Spleen (tissue), 7 donors: ENCODE measurements at regions not wholly inside any gene's neighbourhood (a gene's known extent, or its start where the extent isn't known, plus 50 kb on each side); places are given as distances from the start of the nearest gene placed in this dataset.

Experiments used
- POLR2A ChIP-seq, 3 donors: fragments of 450-650 bp; IDR thresholded peaks; one replicate each; pipeline ENCODE4 v1.5.1; 2017; ENCODE audit warnings: antibody characterized with exemption in 3 of 3, mild to moderate bottlenecking in 1 of 3
- POLR2AphosphoS5 ChIP-seq, 3 donors: sonication (generic); formaldehyde crosslinking; IDR thresholded peaks; one replicate each; pipeline ENCODE4 v1.5.1; 2017; ENCODE audit warnings: antibody characterized with exemption in 3 of 3
- TF ChIP-seq, protein P1 (sequence below), 11 experiments: fragments of 200-600 bp in 7 of 11; fragments of 450-650 bp in 4 of 11; sonication (generic) in 4 of 11; IDR thresholded peaks in 8 of 11; conservative IDR thresholded peaks in 3 of 11; 1 replicate in 7 of 11; 2 replicates in 4 of 11; pipeline versions ENCODE4 v1.4.0 to v1.8.0; 2016 to 2021; ENCODE audit warnings: antibody characterized with exemption in 11 of 11, inconsistent platforms in 4 of 11, mild to moderate bottlenecking in 1 of 11
- donor health status: DM: no; HTN: no; CAD: no; lungs with moderate emphysema.
- donor health status: DM: no; HTN: no; CAD: no.
- donor health status: DM: no; HTN: no; CAD: no.

GRCh38 chr3:107884719-107885460 is 205.9 kb downstream of the CD47 start:
- TF ChIP-seq, protein P1, sequence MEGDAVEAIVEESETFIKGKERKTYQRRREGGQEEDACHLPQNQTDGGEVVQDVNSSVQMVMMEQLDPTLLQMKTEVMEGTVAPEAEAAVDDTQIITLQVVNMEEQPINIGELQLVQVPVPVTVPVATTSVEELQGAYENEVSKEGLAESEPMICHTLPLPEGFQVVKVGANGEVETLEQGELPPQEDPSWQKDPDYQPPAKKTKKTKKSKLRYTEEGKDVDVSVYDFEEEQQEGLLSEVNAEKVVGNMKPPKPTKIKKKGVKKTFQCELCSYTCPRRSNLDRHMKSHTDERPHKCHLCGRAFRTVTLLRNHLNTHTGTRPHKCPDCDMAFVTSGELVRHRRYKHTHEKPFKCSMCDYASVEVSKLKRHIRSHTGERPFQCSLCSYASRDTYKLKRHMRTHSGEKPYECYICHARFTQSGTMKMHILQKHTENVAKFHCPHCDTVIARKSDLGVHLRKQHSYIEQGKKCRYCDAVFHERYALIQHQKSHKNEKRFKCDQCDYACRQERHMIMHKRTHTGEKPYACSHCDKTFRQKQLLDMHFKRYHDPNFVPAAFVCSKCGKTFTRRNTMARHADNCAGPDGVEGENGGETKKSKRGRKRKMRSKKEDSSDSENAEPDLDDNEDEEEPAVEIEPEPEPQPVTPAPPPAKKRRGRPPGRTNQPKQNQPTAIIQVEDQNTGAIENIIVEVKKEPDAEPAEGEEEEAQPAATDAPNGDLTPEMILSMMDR (IDR thresholded peaks at IDR 0.05 in 8 of 11, conservative IDR thresholded peaks at IDR 0.05 in 3 of 11) = no peak
- TF ChIP-seq POLR2AphosphoS5 (IDR thresholded peaks at IDR 0.05) (no peak), POLR2A (IDR thresholded peaks at IDR 0.05) (no peak)
